H1 (cell line): ENCODE measurements at regions not wholly inside any gene's neighbourhood (a gene's known extent, or its start where the extent isn't known, plus 50 kb on each side); places are given as distances from the start of the nearest gene placed in this dataset.

Experiments used
- CTCF ChIA-PET: fragments of 300-600 bp; sonication (Branson Sonifier 250); formaldehyde crosslinking; loops from one replicate; lab custom pipeline; 2021; ENCODE audit not compliant: partially characterized antibody; lab: Charles Lee
- POLR2A ChIA-PET: fragments of 300-600 bp; sonication (Branson Sonifier 250); formaldehyde crosslinking; loops from one replicate; lab custom pipeline; 2021; ENCODE audit warnings: inconsistent platforms; ENCODE audit not compliant: partially characterized antibody; lab: Charles Lee
- DNase-seq, 2 experiments: peaks; one replicate each; pipeline versions ENCODE4 v3.0.0 to v3.0.0-alpha.2; 2010 to 2022; ENCODE audit warnings: low spot score in 2 of 2, low read depth in 1 of 2, mixed read lengths in 1 of 2
- FAIRE-seq: peaks from 2 replicates; lab custom pipeline; 2011; peaks lifted over from hg19 to GRCh38; lab: Jason Lieb, UNC
- H2AFZ ChIP-seq: 2 replicates; pipeline ENCODE4 v1.8.1; 2012; ENCODE audit warnings: low read length, inconsistent platforms
- H2AK5ac ChIP-seq: 2 replicates; pipeline ENCODE4 v1.6.1; 2013; ENCODE audit warnings: low read depth, low read length
- H2BK120ac ChIP-seq: replicated peaks from 2 replicates; pipeline ENCODE3; 2013; ENCODE audit warnings: low read depth, low read length, inconsistent platforms
- H2BK12ac ChIP-seq: 2 replicates; pipeline ENCODE4 v1.6.1; 2013; ENCODE audit warnings: low read depth, low read length
- H2BK15ac ChIP-seq: 2 replicates; pipeline ENCODE4 v1.6.1; 2013; ENCODE audit warnings: low read length
- H2BK20ac ChIP-seq: 2 replicates; pipeline ENCODE4 v1.6.1; 2013; ENCODE audit warnings: low read length
- H2BK5ac ChIP-seq: 2 replicates; pipeline ENCODE4 v1.6.1; 2013; ENCODE audit warnings: low read depth, low read length
- H3K14ac ChIP-seq: 2 replicates; pipeline ENCODE4 v1.6.1; 2013; ENCODE audit warnings: inconsistent platforms; ENCODE audit not compliant: insufficient read length
- H3K18ac ChIP-seq: 2 replicates; pipeline ENCODE4 v1.6.1; 2013; ENCODE audit warnings: low read length; ENCODE audit errors: extremely low read depth
- H3K23ac ChIP-seq: 2 replicates; pipeline ENCODE4 v1.6.1; 2013; ENCODE audit warnings: inconsistent platforms; ENCODE audit not compliant: insufficient read length
- H3K23me2 ChIP-seq: 2 replicates; pipeline ENCODE4 v1.6.1; 2013; ENCODE audit warnings: low read depth, low read length
- H3K27ac ChIP-seq: 2 replicates; pipeline ENCODE4 v1.6.1; 2011; ENCODE audit warnings: low read depth, low read length, inconsistent platforms
- H3K27me3 ChIP-seq, 4 experiments: replicated peaks in 1 of 4; 1 replicate in 1 of 4; 2 replicates in 3 of 4; pipeline versions ENCODE4 v1.6.1 to v1.8.1; 2011 to 2013; ENCODE audit warnings: low read length in 3 of 4, mild to moderate bottlenecking in 3 of 4, inconsistent platforms in 2 of 4, mixed read lengths in 2 of 4, moderate library complexity in 1 of 4; ENCODE audit not compliant: control insufficient read depth in 3 of 4, insufficient read depth in 3 of 4; ENCODE audit errors: extremely low read depth in 1 of 4
- H3K36me3 ChIP-seq, 4 experiments: 2 replicates each; pipeline versions ENCODE4 v1.6.1 to v1.8.1; 2011 to 2013; ENCODE audit warnings: mild to moderate bottlenecking in 4 of 4, low read length in 3 of 4, moderate library complexity in 2 of 4, control low read depth in 1 of 4, inconsistent platforms in 1 of 4; ENCODE audit not compliant: insufficient read depth in 4 of 4, control insufficient read depth in 2 of 4
- H3K4ac ChIP-seq: replicated peaks from 2 replicates; pipeline ENCODE3; 2013; ENCODE audit warnings: low read length, low read depth, mixed read lengths, inconsistent platforms; ENCODE audit not compliant: insufficient read length
- H3K4me1 ChIP-seq, 4 experiments: replicated peaks in 1 of 4; 1 replicate in 1 of 4; 2 replicates in 3 of 4; pipeline versions ENCODE4 v1.6.1 to v1.8.1; 2011 to 2013; ENCODE audit warnings: low read length in 3 of 4, inconsistent platforms in 2 of 4, mixed read lengths in 1 of 4; ENCODE audit not compliant: insufficient read depth in 4 of 4, control insufficient read depth in 3 of 4
- H3K4me2 ChIP-seq, 2 experiments: 2 replicates each; pipeline versions ENCODE4 v1.6.1 to v1.8.1; 2011 to 2013; ENCODE audit warnings: low read depth in 2 of 2, low read length in 2 of 2, control low read depth in 1 of 2, inconsistent platforms in 1 of 2, mild to moderate bottlenecking in 1 of 2; ENCODE audit not compliant: insufficient read depth in 1 of 2
- H3K4me3 ChIP-seq, 4 experiments: fragments of 200-600, 300-600 bp in 1 of 4; sonication (generic), shearing (Covaris generic), sonication (Bioruptor Twin) in 1 of 4; 2 replicates each; pipeline versions ENCODE4 v1.5.1 to v1.8.1; 2011 to 2016; ENCODE audit warnings: low read length in 4 of 4, low read depth in 3 of 4, control low read depth in 2 of 4, inconsistent platforms in 2 of 4, mild to moderate bottlenecking in 2 of 4, mixed read lengths in 1 of 4, moderate library complexity in 1 of 4; ENCODE audit not compliant: insufficient read depth in 2 of 4; ENCODE audit errors: extremely low read depth in 1 of 4
- H3K56ac ChIP-seq: replicated peaks from 2 replicates; pipeline ENCODE3; 2013; ENCODE audit warnings: low read depth, mild to moderate bottlenecking, mixed read lengths, low read length, inconsistent platforms; ENCODE audit not compliant: insufficient read length
- H3K79me1 ChIP-seq: 2 replicates; pipeline ENCODE4 v1.6.1; 2013; ENCODE audit warnings: low read depth, low read length, control low read depth
- H3K79me2 ChIP-seq, 2 experiments: 2 replicates each; pipeline versions ENCODE4 v1.6.1 to v1.8.1; 2012 to 2013; ENCODE audit warnings: low read length in 2 of 2, mild to moderate bottlenecking in 2 of 2, inconsistent platforms in 1 of 2; ENCODE audit not compliant: insufficient read depth in 2 of 2, control insufficient read depth in 1 of 2
- H3K9ac ChIP-seq, 4 experiments: replicated peaks in 1 of 4; 1 replicate in 1 of 4; 2 replicates in 3 of 4; pipeline versions ENCODE4 v1.6.1 to v1.8.1; 2011 to 2013; ENCODE audit warnings: low read depth in 3 of 4, low read length in 3 of 4, control low read depth in 2 of 4, mild to moderate bottlenecking in 2 of 4, moderate library complexity in 2 of 4, inconsistent platforms in 1 of 4; ENCODE audit errors: extremely low read depth in 1 of 4
- H3K9me3 ChIP-seq, 2 experiments: 2 replicates each; pipeline versions ENCODE4 v1.6.1 to v1.8.1; 2012 to 2013; ENCODE audit warnings: mild to moderate bottlenecking in 2 of 2, moderate library complexity in 2 of 2, control low read depth in 1 of 2, inconsistent platforms in 1 of 2, low read depth in 1 of 2, low read length in 1 of 2, mixed read lengths in 1 of 2; ENCODE audit not compliant: insufficient read depth in 2 of 2
- H4K20me1 ChIP-seq, 2 experiments: replicated peaks in 1 of 2; 2 replicates each; pipeline versions ENCODE3 to v1.8.1; 2011 to 2013; ENCODE audit warnings: inconsistent platforms in 2 of 2, low read length in 2 of 2, mild to moderate bottlenecking in 1 of 2; ENCODE audit not compliant: insufficient read depth in 2 of 2, control insufficient read depth in 1 of 2
- H4K5ac ChIP-seq: 2 replicates; pipeline ENCODE4 v1.6.1; 2013; ENCODE audit warnings: low read length, low read depth, mixed read lengths, inconsistent platforms; ENCODE audit not compliant: insufficient read length
- H4K8ac ChIP-seq: 2 replicates; pipeline ENCODE4 v1.8.0; 2013; ENCODE audit warnings: mild to moderate bottlenecking, moderate library complexity, low read length, inconsistent platforms; ENCODE audit not compliant: insufficient read depth; ENCODE audit errors: extremely low read depth
- H4K91ac ChIP-seq: replicated peaks from 2 replicates; pipeline ENCODE3; 2013; ENCODE audit warnings: low read length, mixed read lengths, inconsistent platforms; ENCODE audit not compliant: insufficient read length
- ASH2L ChIP-seq: fragments of 200-600, 300-600 bp; sonication (generic); IDR thresholded peaks from one replicate; pipeline ENCODE4 v1.7.1; 2017; ENCODE audit warnings: low read length
- CHD2 ChIP-seq: IDR thresholded peaks from 2 replicates; pipeline ENCODE4 v1.6.1; 2012; ENCODE audit warnings: low read length, improper control_type of control experiment
- KDM1A ChIP-seq: fragments of 200-600, 300-600 bp; sonication (generic); IDR thresholded peaks from 2 replicates; pipeline ENCODE4 v1.7.1; 2016; ENCODE audit warnings: mild to moderate bottlenecking, low read length, borderline replicate concordance
- PHF8 ChIP-seq: fragments of 200-600 bp; sonication (generic); conservative IDR thresholded peaks from 2 replicates; pipeline ENCODE4 v1.7.1; 2012; ENCODE audit warnings: low read depth, mild to moderate bottlenecking, inconsistent platforms, low read length, moderate library complexity
- TAF1 ChIP-seq: IDR thresholded peaks from 2 replicates; pipeline ENCODE4 v1.6.1; 2011; ENCODE audit warnings: mild to moderate bottlenecking, low read depth, low read length
- TAF7 ChIP-seq: optimal IDR thresholded peaks from 2 replicates; pipeline ENCODE3; 2011; ENCODE audit warnings: low read depth, mild to moderate bottlenecking, inconsistent platforms, low read length, moderate library complexity, borderline replicate concordance
- WGBS, 2 experiments: shearing (Covaris generic) in 1 of 2; methylation state at CpG; one replicate each; pipeline versions ENCODE4 v1.1.6 to v1.1.7; 2013 to 2015; ENCODE audit warnings: low lambda C conversion rate in 2 of 2, mixed read lengths in 2 of 2, inconsistent platforms in 1 of 2, low coverage in 1 of 2, missing lambda C conversion rate in 1 of 2; ENCODE audit not compliant: insufficient replicate concordance in 2 of 2, insufficient coverage in 1 of 2, insufficient read length in 1 of 2; ENCODE audit errors: extremely low coverage in 1 of 2, missing lambda C conversion rate in 1 of 2; 5-methylcytosine and 5-hydroxymethylcytosine counted together

- no peaks in the 10 kb centered on the region for H3K36me3 ChIP-seq
- peak overlapping the region; percentile 50; the same call in 1 of the 2 replicates for H2BK12ac ChIP-seq
- POLR2A ChIA-PET: no interaction called here
- H3K23ac ChIP-seq: no peak overlapping the region
- H3K18ac ChIP-seq: no peak overlapping the region; the same call in 1 of the 2 replicates
- no peak overlapping the region for H3K4me2 ChIP-seq
- no peak overlapping the region for H3K56ac ChIP-seq
- TF ChIP-seq TAF1: no peak
- peak; percentile 72; the same call in 1 of the 2 replicates for TF ChIP-seq KDM1A
- no peak for TF ChIP-seq PHF8
- TF ChIP-seq TAF7: no peak
- TF ChIP-seq ASH2L: no peak
- TF ChIP-seq CHD2: no peak
- TF ChIP-seq, all 59 proteins: peak for 1
- FAIRE-seq (no peak), DNase-seq (peak in 1 of 2 experiments; percentile 41)
- Histone ChIP-seq H3K9ac (no peak overlapping the region), H2BK20ac (no peak overlapping the region), H4K5ac (no peak overlapping the region), H3K79me1 (no peaks in the 10 kb centered on the region; the same call in 1 of the 2 replicates), H3K9me3 (no peaks in the 10 kb centered on the region), H3K4me3 (no peak overlapping the region), H2BK120ac (no peak overlapping the region), H3K27me3 (peaks cover 0 to under 1% (median 0%) of the 10 kb centered on the region in 4 experiments; a peak in 2 of 7 replicates), H3K4me1 (no peaks in the 10 kb centered on the region; a peak in 1 of 7 replicates), H2AFZ (no peak overlapping the region), H4K20me1 (peaks cover 0 to 2% of the 10 kb centered on the region in 2 experiments), H2BK15ac (no peak overlapping the region), H2BK5ac (no peak overlapping the region), H3K79me2 (no peaks in the 10 kb centered on the region), H4K8ac (no peak overlapping the region), H3K14ac (no peak overlapping the region), H4K91ac (no peak overlapping the region), H3K4ac (no peak overlapping the region), H3K27ac (no peak overlapping the region), H2AK5ac (no peak overlapping the region), H3K23me2 (no peaks in the 10 kb centered on the region)
- 85% methylated on average over 17 of the region's 19 CpGs; no CpG with 5 or more reads in 1 of the 2 experiments for WGBS, 2 experiments
- CTCF ChIA-PET: interaction anchor here (0.7 to 2.8 kb wide), 8 partner anchors 11 to 406 kb away, joined by 3 to 10 read pairs (median 4); no protein-coding TSS in a partner anchor
Observed at GRCh38 chr22:44398856-44399837, 86.4 kb upstream of the SHISAL1 start.
